HG03025 (cell line): ENCODE measurements at regions not wholly inside any gene's neighbourhood (a gene's known extent, or its start where the extent isn't known, plus 50 kb on each side); places are given as distances from the start of the nearest gene placed in this dataset.

Experiments
- ATAC-seq: cut with Tn5 transposase; IDR thresholded peaks from one replicate; pipeline ENCODE4 v1.9.1; 2021; ENCODE audit warnings: mild to moderate bottlenecking, moderate library complexity; ENCODE audit not compliant: unreplicated experiment, low FRiP score

- ATAC-seq, result no peak
These were observed 672.2 kb downstream of the INHBA start for GRCh38 chr7:41030673-41031072.

GRCh38 chr7:41029072-41029499 lies 673.8 kb downstream of the INHBA start:
- ATAC-seq, result no peak

- no peak for ATAC-seq
These were observed 674.3 kb downstream of the INHBA start for GRCh38 chr7:41028580-41028979.

GRCh38 chr7:41027428-41028115 lies 675.3 kb downstream of the INHBA start:
- ATAC-seq, result no peak

- no peak for ATAC-seq
These were observed 678.8 kb downstream of the INHBA start for GRCh38 chr7:41024126-41024525.

- ATAC-seq, result no peak
These were observed 682.8 kb downstream of the INHBA start for GRCh38 chr7:41020056-41020455.

- ATAC-seq, result no peak
These were observed 689.8 kb downstream of the INHBA start for GRCh38 chr7:41013117-41013516.

- ATAC-seq, result no peak
These were observed 690.8 kb downstream of the INHBA start for GRCh38 chr7:41012041-41012440.

- no peak for ATAC-seq
These were observed 691.9 kb downstream of the INHBA start for GRCh38 chr7:41010967-41011366.

GRCh38 chr7:41010418-41010817 lies 692.5 kb downstream of the INHBA start:
- no peak for ATAC-seq

- no peak for ATAC-seq
These were observed 695.1 kb downstream of the INHBA start for GRCh38 chr7:41007811-41008210.

GRCh38 chr7:41007351-41007751 lies 695.5 kb downstream of the INHBA start:
- no peak for ATAC-seq

GRCh38 chr7:41006306-41006995 lies 696.4 kb downstream of the INHBA start:
- no peak for ATAC-seq

GRCh38 chr7:41005374-41005901 lies 697.5 kb downstream of the INHBA start:
- no peak for ATAC-seq

- ATAC-seq, result no peak
These were observed 698.9 kb downstream of the INHBA start for GRCh38 chr7:41003977-41004376.

GRCh38 chr7:41003611-41003940 lies 699.3 kb downstream of the INHBA start:
- ATAC-seq, result no peak

- ATAC-seq, result no peak
These were observed 699.9 kb downstream of the INHBA start for GRCh38 chr7:41002741-41003610.

GRCh38 chr7:41000042-41000441 lies 702.8 kb downstream of the INHBA start:
- no peak for ATAC-seq

- no peak for ATAC-seq
These were observed 706.6 kb downstream of the INHBA start for GRCh38 chr7:40996233-40996677.

GRCh38 chr7:40990841-40991240 lies 712.0 kb downstream of the INHBA start:
- ATAC-seq, result no peak

GRCh38 chr7:40987571-40987970 lies 715.3 kb downstream of the INHBA start:
- no peak for ATAC-seq
